Pulmonary artery endothelial cell (primary cell): ENCODE measurements at regions not wholly inside any gene's neighbourhood (a gene's known extent, or its start where the extent isn't known, plus 50 kb on each side); places are given as distances from the start of the nearest gene placed in this dataset.
A peak's percentile ranks its signal among the peaks of the same experiment; 100 is the strongest.

Source experiments
- DNase-seq: peaks from one replicate; pipeline ENCODE4 v3.0.0-alpha.2; 2011; ENCODE audit warnings: low read depth, low spot score

GRCh38 chr1:98426092-98426491 lies 235.4 kb upstream of the SNX7 start:
- DNase-seq = no peak

- DNase-seq = no peak
Measured at GRCh38 chr1:98422816-98423215, 238.7 kb upstream of the SNX7 start.

- DNase-seq = no peak
Measured at GRCh38 chr1:98421085-98421435, 240.5 kb upstream of the SNX7 start.

GRCh38 chr1:98420376-98421084 lies 241.0 kb upstream of the SNX7 start:
- no peak for DNase-seq

- no peak for DNase-seq
Measured at GRCh38 chr1:98417820-98418219, 243.7 kb upstream of the SNX7 start.

GRCh38 chr1:98410082-98410481 lies 251.4 kb upstream of the SNX7 start:
- no peak for DNase-seq

GRCh38 chr1:98406352-98407088 lies 255.0 kb upstream of the SNX7 start:
- no peak for DNase-seq

- DNase-seq = no peak
Measured at GRCh38 chr1:98405581-98406074, 255.9 kb upstream of the SNX7 start.

- no peak for DNase-seq
Measured at GRCh38 chr1:98404866-98405265, 256.7 kb upstream of the SNX7 start.

- DNase-seq = no peak
Measured at GRCh38 chr1:98403963-98404480, 257.5 kb upstream of the SNX7 start.

GRCh38 chr1:98402860-98403259 lies 258.7 kb upstream of the SNX7 start:
- DNase-seq = no peak

GRCh38 chr1:98400446-98400845 lies 261.1 kb upstream of the SNX7 start:
- DNase-seq = no peak

- DNase-seq = no peak
Measured at GRCh38 chr1:98399218-98399617, 262.3 kb upstream of the SNX7 start.

- no peak for DNase-seq
Measured at GRCh38 chr1:98398649-98399048, 262.9 kb upstream of the SNX7 start.

GRCh38 chr1:98398092-98398491 lies 263.4 kb upstream of the SNX7 start:
- no peak for DNase-seq

GRCh38 chr1:98393719-98394118 lies 267.8 kb upstream of the SNX7 start:
- DNase-seq = no peak

GRCh38 chr1:98391175-98391574 lies 270.3 kb upstream of the SNX7 start:
- no peak for DNase-seq

- DNase-seq = no peak
Measured at GRCh38 chr1:98389809-98390208, 271.7 kb upstream of the SNX7 start.

GRCh38 chr1:98388441-98388840 lies 273.1 kb upstream of the SNX7 start:
- DNase-seq = peak; percentile 75

- no peak for DNase-seq
Measured at GRCh38 chr1:98387701-98388100, 273.8 kb upstream of the SNX7 start.

- no peak for DNase-seq
Measured at GRCh38 chr1:98386675-98387440, 274.7 kb upstream of the SNX7 start.

GRCh38 chr1:98385652-98386051 lies 275.9 kb upstream of the SNX7 start:
- peak; percentile 10 for DNase-seq
